Heart right ventricle (tissue), 16 donors: ENCODE measurements at regions not wholly inside any gene's neighbourhood (a gene's known extent, or its start where the extent isn't known, plus 50 kb on each side); places are given as distances from the start of the nearest gene placed in this dataset.
"Not testable (repeated sequence)": the region's sequence is repeated elsewhere in the genome, so short reads cannot be mapped to it uniquely, and the experiment has no call there.

Source experiments
- ATAC-seq, 8 donors: fragments of 200-7000 bp; cut with Tn5 transposase; one replicate each; pipeline ENCODE4 v1.9.1; 2020; ENCODE audit warnings: mild to moderate bottlenecking in 8 of 8, moderate library complexity in 8 of 8, moderate number of reproducible peaks in 1 of 8
- DNase-seq, 2 donors: peaks; one replicate each; pipeline ENCODE4 v3.0.0-alpha.2; 2020
- H3K27ac ChIP-seq, 10 donors: fragments of 200-600 bp; sonication (generic) in 2 of 10; one replicate each; pipeline versions ENCODE4 v1.5.0 to v1.8.0; 2020 to 2022; ENCODE audit warnings: mild to moderate bottlenecking in 3 of 10
- H3K27me3 ChIP-seq, 7 donors: fragments of 200-600 bp; one replicate each; pipeline ENCODE4 v1.8.0; 2021 to 2022; ENCODE audit warnings: mild to moderate bottlenecking in 2 of 7
- H3K36me3 ChIP-seq, 9 donors: fragments of 200-600 bp; sonication (generic) in 1 of 9; one replicate each; pipeline versions ENCODE4 v1.5.0 to v1.8.0; 2020 to 2022; ENCODE audit warnings: mild to moderate bottlenecking in 2 of 9
- H3K4me1 ChIP-seq, 9 donors: fragments of 200-600 bp; sonication (generic) in 1 of 9; one replicate each; pipeline versions ENCODE4 v1.5.0 to v1.8.0; 2020 to 2022; ENCODE audit warnings: mild to moderate bottlenecking in 4 of 9
- H3K4me3 ChIP-seq, 10 donors: fragments of 200-600 bp; sonication (generic) in 2 of 10; one replicate each; pipeline versions ENCODE4 v1.5.0 to v1.8.0; 2020 to 2022; ENCODE audit warnings: mild to moderate bottlenecking in 7 of 10, moderate library complexity in 2 of 10
- H3K9me3 ChIP-seq, 11 donors: fragments of 200-600 bp in 10 of 11; sonication (generic) in 2 of 11; one replicate each; pipeline versions ENCODE4 v1.5.0 to v1.8.0; 2013 to 2022; ENCODE audit warnings: mild to moderate bottlenecking in 2 of 11, control low read depth in 1 of 11, moderate library complexity in 1 of 11
- WGBS, 2 donors: extraction: QIAGEN DNeasy Blood & Tissue Kit; methylation state at CpG; one replicate each; pipeline ENCODE4 v1.1.7; 2013; ENCODE audit warnings: inconsistent platforms in 1 of 2; 5-methylcytosine and 5-hydroxymethylcytosine counted together
- intact Hi-C, 10 donors: fragments of 100-400 bp; cut with DNase I; formaldehyde crosslinking; loops; one replicate each; pipeline versions ENCODE4 v1.11.1 to v1.14.2; 2022
- TF ChIP-seq, protein P1 (sequence below), 9 donors: fragments of 200-600 bp; sonication (generic) in 2 of 9; IDR thresholded peaks; one replicate each; pipeline versions ENCODE4 v1.5.0 to v1.8.0; 2021 to 2022; ENCODE audit warnings: antibody characterized with exemption in 9 of 9, mild to moderate bottlenecking in 5 of 9, moderate library complexity in 1 of 9
- donor health status: Arrhythmogenic right ventricular cardiomyopathy.
- donor health status: ischemic (EF 13 %, LVEDD 7.1; RV severe dilation, severe dysfunction).
- donor health status: healthy with polysubstance abuse.
- donor health status: DM: no; HTN: yes; CAD: no.
- donor health status: DM: no; HTN: no; CAD: no.
- donor health status: ischemic (EF 25% LVEDD 6.9; RV normal size, moderate dysfunction).
- donor health status: ischemic (EF 25% LVEDD 5.7; RV mildly dilated, moderate dysfunction).
- donor health status: healthy.
- donor health status: DM: yes; HTN: yes; CAD: no.
- donor health status: Ischemic cardiomyopathy.
- donor health status: ischemic (EF 35%, LVEDD 5.7; RV mildly dilated, moderate dysfunction).
- donor health status: nonischemic (EF 11% LVEDD 7.7; RV severe dilation, severe dysfunction).
- donor health status: DM: yes; HTN: yes; CAD: no.
- donor health status: PGD.
- donor health status: ischemic (EF 29% LVEDD 5.4; RV normal size, mild dysfunction).
- donor health status: nonischemic (EF 23%, LVEDD 6.1; RV moderate dilation, normal function).

DNA sequence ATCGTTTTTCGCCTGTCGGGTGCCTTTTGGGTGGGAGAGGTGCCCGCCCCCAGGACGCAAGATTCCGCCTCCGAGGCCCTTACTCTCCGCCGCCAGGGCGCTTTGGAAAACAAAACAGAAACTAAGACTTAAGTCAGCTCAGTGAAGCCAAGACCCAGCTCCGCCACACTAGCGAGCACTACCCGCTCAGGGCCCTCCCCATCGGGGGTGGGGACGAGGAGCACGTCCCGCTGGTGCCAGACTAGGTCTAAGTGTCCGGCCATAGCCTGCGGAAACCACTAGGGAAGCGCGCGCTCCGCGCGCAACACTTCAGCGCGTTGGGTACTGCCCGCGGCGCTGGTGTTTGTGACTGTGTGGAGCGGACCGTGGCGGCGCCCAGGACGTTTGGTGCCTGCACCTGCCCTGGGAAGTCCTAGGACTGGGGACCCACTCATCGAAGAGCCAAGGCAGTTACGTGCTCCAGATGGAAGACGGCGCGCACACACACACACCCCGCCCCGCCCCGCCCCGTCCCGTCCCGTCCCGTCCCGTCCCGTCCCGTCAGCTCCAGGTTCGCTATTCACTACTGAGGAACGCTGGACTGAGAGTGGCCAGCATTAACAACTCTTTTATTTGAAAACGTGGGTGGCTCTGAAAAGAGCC lies 57.6 kb upstream of the BOLA1 start:
- intact Hi-C loops, result not testable (repeated sequence)
- peak; percentile 69 to 86 (median 78) for ATAC-seq

DNA sequence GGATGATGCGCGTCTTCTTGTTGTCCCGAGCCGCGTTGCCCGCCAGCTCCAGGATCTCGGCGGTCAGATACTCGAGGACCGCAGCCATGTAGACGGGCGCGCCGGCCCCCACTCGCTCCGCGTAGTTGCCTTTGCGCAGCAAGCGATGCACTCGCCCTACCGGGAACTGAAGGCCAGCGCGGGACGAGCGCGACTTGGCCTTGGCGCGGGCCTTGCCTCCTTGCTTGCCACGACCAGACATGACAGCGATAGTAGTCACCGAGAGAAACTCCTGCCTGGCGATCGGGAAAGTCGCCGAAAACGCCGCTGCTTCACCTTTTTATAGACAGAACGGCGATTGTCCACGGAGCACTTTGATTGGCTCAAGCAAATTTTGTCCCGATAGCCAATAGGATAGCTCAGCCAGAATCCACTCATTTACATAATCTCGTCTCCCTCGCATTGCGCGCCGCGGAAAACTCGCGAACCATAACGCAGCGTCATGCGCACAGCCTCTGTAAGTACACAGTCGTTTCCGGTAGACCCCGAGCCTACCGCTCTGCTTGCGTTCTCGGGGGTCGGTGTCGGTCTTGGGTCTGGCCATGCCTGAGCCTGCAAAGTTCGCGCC lies 56.8 kb upstream of the BOLA1 start:
- Histone ChIP-seq H3K36me3 (peaks cover 0 to 23% (median 0%) of the 10 kb centered on the region in 9 donors), H3K4me1 (peaks cover 0 to 38% (median 25%) of the 10 kb centered on the region in 9 donors)
- H3K27me3 ChIP-seq, H3K9me3 ChIP-seq, DNase-seq, intact Hi-C loops, H3K27ac ChIP-seq, H3K4me3 ChIP-seq: not testable (repeated sequence)
- no CpG with 5 or more reads among the region's 62 CpGs for WGBS, 2 donors
- ATAC-seq, result peak; percentile 86 to 93 (median 90)

More for the DNA sequence above, 57.6 kb upstream of the BOLA1 start:
- not testable (repeated sequence) for H3K27me3 ChIP-seq, H3K9me3 ChIP-seq, H3K27ac ChIP-seq, H3K4me3 ChIP-seq, DNase-seq
- Histone ChIP-seq H3K36me3 (peaks cover 0 to 19% (median 0%) of the 10 kb centered on the region in 9 donors), H3K4me1 (peaks cover 0 to 33% (median 25%) of the 10 kb centered on the region in 9 donors)
- no CpG with 5 or more reads among the region's 53 CpGs for WGBS, 2 donors

DNA sequence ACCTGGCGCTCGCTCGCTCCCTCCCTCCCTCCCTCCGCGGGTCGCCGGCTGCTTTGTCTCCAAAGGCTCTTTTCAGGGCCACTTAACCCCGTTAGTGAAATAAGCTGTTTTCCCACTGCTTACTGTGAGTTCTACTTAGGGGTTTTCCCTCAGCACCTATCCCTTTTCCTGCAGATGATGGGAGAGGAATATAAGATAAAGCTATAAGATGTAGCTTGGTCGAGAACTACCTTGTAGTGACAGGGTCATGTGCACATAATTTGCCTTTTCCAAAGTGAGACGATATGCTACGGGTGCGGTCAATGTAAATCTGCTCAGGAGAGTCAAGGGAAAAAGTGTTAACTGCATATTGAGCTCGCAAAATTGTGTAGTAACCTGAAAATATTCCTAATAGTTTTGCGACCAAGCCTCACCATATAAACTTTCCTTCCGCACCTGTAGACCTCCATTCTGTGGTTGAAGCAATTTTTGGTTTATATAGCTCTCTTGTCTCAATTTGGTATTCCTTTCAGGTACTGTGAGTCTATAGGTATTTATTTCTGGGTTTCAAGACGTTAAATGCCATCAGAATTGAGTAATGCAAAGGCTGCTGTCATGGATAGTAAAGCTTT lies 55.8 kb upstream of the BOLA1 start:
- TF ChIP-seq, protein P1, sequence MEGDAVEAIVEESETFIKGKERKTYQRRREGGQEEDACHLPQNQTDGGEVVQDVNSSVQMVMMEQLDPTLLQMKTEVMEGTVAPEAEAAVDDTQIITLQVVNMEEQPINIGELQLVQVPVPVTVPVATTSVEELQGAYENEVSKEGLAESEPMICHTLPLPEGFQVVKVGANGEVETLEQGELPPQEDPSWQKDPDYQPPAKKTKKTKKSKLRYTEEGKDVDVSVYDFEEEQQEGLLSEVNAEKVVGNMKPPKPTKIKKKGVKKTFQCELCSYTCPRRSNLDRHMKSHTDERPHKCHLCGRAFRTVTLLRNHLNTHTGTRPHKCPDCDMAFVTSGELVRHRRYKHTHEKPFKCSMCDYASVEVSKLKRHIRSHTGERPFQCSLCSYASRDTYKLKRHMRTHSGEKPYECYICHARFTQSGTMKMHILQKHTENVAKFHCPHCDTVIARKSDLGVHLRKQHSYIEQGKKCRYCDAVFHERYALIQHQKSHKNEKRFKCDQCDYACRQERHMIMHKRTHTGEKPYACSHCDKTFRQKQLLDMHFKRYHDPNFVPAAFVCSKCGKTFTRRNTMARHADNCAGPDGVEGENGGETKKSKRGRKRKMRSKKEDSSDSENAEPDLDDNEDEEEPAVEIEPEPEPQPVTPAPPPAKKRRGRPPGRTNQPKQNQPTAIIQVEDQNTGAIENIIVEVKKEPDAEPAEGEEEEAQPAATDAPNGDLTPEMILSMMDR (IDR thresholded peaks at IDR 0.05), result no peak
- peaks cover 0 to 26% (median 0%) of the 10 kb centered on the region in 9 donors for H3K36me3 ChIP-seq
- intact Hi-C loops, result no loop called here
- 8% methylated on average over 10 to 12 of the region's 16 CpGs for WGBS, 2 donors
- no peaks in the 10 kb centered on the region for H3K27me3 ChIP-seq
- peak overlapping the region in 9 of 10 donors; percentile 60 to 89 (median 67) for H3K27ac ChIP-seq
- ATAC-seq, result no peak
- no peak for DNase-seq
- H3K9me3 ChIP-seq, result no peaks in the 10 kb centered on the region
- peaks cover 0 to 46% (median 31%) of the 10 kb centered on the region in 9 donors for H3K4me1 ChIP-seq
- H3K4me3 ChIP-seq, result peak overlapping the region; percentile 18 to 67 (median 62)

DNA sequence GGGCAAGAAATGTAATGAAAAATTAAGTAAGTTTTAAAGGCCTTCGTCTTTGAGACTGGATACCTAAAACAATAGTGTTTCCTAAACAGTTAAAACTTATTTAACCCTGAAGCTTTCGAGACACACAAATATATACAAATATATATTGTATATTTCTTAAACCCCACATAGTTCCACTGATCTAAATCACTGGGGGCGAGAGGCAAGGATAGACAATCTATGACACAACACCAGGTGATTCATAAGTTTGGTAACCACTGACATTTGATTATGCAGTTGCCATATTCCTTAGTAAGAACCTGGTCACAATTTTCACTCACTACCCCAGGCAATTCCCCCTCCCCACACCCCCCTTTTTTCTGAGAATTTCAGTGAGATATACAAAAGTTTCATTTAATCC lies 55.3 kb upstream of the BOLA1 start:
- ATAC-seq (no peak), DNase-seq (no peak)
- Histone ChIP-seq H3K4me3 (peak overlapping the region in 9 of 10 donors; percentile 49 to 67 (median 62)), H3K9me3 (no peaks in the 10 kb centered on the region), H3K4me1 (peaks cover 0 to 52% (median 36%) of the 10 kb centered on the region in 9 donors), H3K27me3 (no peaks in the 10 kb centered on the region), H3K36me3 (peaks cover 0 to 26% (median 0%) of the 10 kb centered on the region in 9 donors), H3K27ac (peak overlapping the region in 5 of 10 donors; percentile 61 to 89 (median 72))
- TF ChIP-seq, protein P1 (IDR thresholded peaks at IDR 0.05), result no peak
- intact Hi-C loops, result no loop called here
- 49 to 63% methylated on average over 3 of the region's 3 CpGs for WGBS, 2 donors

DNA sequence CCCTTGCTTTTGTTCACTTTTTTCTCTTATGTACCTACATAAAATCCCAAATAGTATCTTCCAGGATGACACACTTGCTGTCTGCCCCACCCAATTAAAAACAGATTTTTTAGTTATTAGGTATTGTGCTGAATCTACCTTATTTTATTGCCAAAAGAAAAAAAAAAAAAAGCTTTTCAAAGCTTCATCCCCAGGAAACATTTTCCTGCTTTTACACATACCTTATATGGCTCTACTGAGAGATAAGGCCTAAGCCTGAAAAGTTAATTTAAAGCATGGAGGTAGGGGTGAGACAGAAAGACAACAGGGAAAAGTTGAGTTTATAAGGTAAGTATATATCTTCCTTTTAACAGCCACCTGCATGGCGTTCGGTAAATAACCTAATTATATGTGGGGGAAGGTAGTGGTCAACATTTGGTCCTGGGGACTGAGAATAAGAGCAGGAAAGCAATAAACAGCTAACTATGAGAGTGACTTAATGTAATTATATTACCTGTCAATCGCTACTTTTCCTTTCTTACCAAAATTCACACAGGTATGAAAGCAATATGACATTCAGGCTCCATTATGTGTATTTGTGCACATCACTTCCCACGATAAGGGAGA lies 54.6 kb upstream of the BOLA1 start:
- Histone ChIP-seq H3K27ac (peak overlapping the region in 1 of 10 donors; percentile 89), H3K9me3 (no peaks in the 10 kb centered on the region), H3K4me3 (peak overlapping the region in 2 of 10 donors; percentile 11 to 67), H3K36me3 (peaks cover 0 to 26% (median 0%) of the 10 kb centered on the region in 9 donors), H3K4me1 (peaks cover 0 to 59% (median 43%) of the 10 kb centered on the region in 9 donors), H3K27me3 (no peaks in the 10 kb centered on the region)
- TF ChIP-seq, protein P1 (IDR thresholded peaks at IDR 0.05), result no peak
- 76% methylated on average over 4 of the region's 4 CpGs for WGBS, 2 donors
- ATAC-seq (no peak), DNase-seq (no peak)
- intact Hi-C loops, result no loop called here
